ENCODE measurements at regions not wholly inside any gene's neighbourhood (a gene's known extent, or its start where the extent isn't known, plus 50 kb on each side); places are given as distances from the start of the nearest gene placed in this dataset.

- TF ChIP-seq CTCF (conservative IDR thresholded peaks at IDR 0.05; ENCODE audit: low read depth, low read length) (no peak), POLR2A (IDR thresholded peaks at IDR 0.05; ENCODE audit: low read depth, low read length) (no peak), SMC3 (IDR thresholded peaks at IDR 0.05; ENCODE audit: low read depth, low read length) (no peak)
Measured at GRCh38 chr5:156109317-156110023, 217.5 kb upstream of the SGCD start.
